Umbilical cord (tissue), 1 donor: ENCODE measurements at regions not wholly inside any gene's neighbourhood (a gene's known extent, or its start where the extent isn't known, plus 50 kb on each side); places are given as distances from the start of the nearest gene placed in this dataset.
A peak's percentile ranks its signal among the peaks of the same experiment; 100 is the strongest.
"Not testable (repeated sequence)": the region's sequence is repeated elsewhere in the genome, so short reads cannot be mapped to it uniquely, and the experiment has no call there.

Experiments
- DNase-seq: peaks from one replicate; pipeline ENCODE4 v3.0.0-alpha.2; 2015; ENCODE audit warnings: low spot score

GRCh38 chr6:25122001-25122400, 157.2 kb upstream of the CARMIL1 start:
- DNase-seq, result peak; percentile 49

DNA sequence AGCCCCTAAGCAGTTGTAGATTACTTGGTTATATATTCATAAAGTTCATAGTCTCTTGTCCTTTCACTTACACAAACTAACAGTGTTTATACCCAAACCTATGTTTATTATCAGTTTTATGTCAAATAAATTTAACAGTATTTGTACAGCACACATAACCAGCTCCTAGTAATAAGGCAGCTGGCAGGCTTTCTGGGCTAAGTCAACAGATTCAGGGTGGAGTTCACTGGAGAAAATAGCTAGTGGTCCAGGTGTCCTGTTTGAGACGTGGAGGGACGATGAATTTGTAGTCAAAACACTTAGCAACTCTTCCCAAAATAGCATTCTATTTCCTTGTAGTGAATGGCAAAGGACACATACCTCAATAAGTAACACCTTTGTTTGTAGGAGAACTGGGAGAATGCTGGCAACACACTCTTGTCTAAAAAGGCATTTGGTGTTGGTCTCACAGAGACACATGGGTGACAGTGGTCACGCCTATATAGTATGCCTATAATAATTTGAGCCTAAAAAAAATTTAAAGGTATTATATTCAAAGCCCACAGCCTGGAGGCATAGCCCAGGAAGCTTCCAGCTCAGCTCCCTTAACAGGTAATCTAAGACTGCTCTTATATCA, 156.4 kb upstream of the CARMIL1 start:
- no peak for DNase-seq

DNA sequence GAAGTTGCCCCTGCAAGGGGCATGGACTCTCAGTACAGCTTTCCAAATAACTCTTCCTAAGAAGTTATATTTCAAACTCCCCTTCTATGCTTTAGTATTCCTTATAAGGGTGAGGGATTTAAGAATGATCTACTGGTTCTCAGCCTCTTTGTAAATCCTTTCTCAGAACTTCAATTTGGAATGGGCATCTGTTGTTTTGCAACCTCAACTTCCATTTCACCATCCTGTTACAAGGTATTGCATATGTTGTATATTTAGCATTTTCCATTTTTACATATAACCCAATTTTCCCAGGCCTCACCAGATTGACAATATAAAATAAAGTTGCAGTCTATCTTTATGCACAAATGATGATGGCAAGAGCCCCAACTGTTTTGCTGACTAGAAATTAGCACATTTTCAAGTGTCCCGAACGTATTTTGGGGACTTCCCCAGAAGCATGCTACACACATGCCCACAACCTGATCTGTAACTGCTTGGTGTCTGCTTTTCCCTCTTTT, 154.9 kb upstream of the CARMIL1 start:
- no peak for DNase-seq

- DNase-seq, result no peak
Observed at GRCh38 chr6:25125736-25126135, 153.4 kb upstream of the CARMIL1 start.

DNA sequence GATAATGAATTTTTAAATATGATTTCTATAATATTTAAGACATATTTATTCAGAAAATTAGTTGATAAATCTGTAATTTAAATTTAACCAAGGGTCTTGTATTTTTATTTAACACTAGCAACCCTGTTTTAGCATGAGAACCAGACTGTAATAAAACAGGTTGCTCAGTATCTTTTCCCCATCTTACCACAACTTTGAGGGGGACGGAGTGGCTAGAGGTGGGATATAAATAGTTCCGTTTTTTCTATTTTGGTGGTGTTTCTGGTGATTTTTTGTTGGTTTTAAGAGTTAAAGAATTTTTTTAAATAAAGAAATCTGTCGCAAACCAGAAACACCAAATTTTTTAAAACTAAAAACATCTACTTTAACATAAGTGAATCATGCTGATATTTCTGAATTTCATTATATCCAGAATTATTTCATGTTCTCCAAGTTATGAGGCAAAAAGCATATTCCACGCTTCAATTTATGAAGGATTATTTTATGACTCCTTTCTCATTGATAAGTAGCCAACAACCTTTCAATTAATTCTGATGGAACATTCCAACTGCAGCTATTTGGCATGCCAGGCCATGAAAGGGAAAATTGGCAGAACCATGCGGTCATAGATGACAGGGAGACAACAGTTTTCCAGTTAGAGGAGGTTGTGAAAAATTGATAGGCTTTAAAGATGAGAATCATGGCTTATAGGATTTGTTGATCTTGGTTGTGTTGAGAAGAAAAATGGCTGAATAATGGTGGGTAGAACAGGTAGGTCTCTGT, 151.9 kb upstream of the CARMIL1 start:
- DNase-seq, result no peak

DNA sequence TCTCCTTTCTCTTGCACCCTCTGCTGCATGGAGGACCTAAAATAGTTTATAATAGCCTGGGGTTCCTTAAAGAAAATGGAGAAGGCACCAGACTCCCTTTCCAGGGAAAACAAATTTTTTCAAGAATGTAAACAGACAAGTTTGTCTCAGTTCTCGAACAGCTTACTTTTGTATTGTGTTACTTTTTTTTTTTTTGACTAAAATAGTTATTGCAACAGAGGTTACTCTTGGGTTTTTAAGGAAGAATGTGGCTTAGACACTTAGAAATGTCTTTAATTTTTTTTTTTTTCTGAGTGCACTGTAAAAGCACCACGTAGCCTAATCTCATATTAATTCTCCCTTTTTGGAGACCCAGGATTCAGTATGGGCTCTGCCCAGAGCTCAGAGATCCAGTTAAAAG, 148.7 kb upstream of the CARMIL1 start:
- no peak for DNase-seq

- DNase-seq, result no peak
Observed at GRCh38 chr6:25132934-25133333, 146.2 kb upstream of the CARMIL1 start.

GRCh38 chr6:25133568-25133967, 145.6 kb upstream of the CARMIL1 start:
- DNase-seq, result no peak

- no peak for DNase-seq
Observed at GRCh38 chr6:25136854-25137253, 142.3 kb upstream of the CARMIL1 start.

DNA sequence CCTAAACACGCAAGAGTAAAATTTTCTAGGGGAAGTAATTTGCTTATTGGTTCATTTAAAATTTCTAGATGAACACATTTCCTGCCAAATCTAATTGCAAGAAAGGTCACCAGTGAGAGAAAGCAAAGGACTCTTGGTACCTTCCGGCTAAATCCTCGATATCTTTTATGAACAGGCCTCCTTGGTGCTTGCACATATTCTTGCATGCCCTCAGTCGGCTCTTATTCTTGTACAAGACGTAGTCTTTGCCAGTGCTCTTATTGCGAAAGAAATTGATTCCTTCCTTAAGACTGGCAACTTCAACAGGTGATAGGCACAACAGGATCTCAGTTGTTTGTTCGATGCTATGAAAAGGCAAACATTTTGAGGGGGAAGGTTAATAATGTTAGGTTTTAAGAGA, 141.7 kb upstream of the CARMIL1 start:
- DNase-seq, result no peak

DNA sequence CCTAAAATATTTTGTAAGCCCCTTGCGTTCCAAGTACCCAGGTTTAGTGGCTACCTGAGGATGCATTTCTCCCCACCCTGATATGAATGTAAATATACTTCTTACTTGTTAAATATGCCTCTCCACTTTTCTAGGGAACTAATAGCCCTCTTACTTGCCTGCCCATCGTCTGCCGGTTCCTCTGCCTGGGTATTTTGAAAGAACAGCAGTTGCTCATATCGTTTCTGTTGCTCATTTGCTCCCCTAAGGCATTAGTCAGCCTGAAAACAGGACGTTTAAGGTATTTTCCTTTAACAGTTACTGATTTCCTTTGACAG, 141.3 kb upstream of the CARMIL1 start:
- no peak for DNase-seq

DNA sequence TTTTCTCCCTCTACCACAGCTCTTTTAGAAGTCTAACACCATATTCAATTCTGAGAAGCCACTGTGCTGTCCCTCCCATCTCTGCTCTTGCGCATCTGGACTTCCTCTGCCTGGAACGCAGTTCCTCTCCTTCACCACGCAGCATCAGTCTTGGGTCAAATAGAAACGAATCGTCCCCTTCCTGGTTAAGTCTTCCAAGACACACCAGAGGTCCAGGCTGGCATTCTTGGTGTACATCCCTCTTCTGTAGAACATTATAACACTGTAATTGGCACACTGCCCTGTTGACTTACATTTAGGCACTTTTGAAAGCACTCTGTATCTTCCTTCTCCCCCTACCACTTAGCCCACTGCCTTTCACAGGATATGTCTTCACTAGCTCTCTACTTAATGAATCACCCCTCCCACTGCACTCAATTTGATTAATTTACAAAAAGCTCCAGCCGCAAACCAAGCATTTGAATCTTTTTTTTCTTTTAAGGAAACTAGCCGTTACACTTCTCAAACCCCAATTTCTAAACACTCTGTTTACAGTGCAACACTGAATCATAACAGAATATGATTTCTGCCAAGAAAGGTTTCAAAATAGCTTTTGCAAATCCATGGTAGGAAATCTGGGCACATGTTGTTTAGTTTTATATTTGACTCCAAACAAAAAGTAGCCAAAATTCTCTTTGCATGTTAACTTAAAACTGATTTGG, 140.8 kb upstream of the CARMIL1 start:
- peak; percentile 76 for DNase-seq

DNA sequence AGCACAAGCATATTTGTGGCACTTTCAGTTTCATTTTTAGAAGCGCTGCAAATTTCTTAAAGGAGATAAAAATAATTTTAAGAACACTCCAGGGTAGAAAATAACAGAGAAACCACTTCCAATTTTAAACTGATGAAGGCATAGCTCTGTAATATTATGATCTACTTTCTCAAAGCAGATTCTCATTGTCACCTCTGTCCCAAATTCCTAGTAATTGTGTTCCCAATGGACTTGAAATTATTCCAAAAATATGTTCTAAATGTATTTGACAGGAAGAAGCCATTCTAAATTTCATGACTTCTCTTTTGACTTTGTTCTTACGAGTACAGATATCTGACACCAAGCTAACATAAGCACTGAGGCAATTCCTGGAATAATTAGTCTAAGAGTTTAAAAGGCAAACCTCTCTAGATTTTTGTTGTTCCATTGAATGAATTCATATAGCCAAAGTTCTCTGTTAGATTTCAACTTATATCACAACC, 140.2 kb upstream of the CARMIL1 start:
- DNase-seq, result no peak

DNA sequence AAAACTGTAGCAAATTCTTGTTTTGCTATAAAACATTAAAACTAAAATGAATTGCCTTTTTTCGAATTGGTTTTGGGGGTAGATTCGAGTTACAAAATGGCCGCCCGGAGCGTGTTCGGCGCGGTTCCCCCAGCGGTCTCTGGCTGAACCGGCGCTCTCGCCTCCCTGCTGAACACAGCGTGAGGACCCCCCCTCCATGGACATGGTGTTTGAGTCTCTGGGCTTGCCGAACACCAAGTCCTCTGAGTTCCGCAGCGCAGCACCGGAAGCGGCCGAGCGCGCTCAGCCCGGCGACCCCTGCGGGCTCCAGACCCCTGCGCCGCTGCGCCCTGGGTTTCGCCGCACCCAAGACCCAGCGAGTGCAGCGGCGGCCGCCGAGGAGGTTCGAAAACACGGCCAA, 139.6 kb upstream of the CARMIL1 start:
- not testable (repeated sequence) for DNase-seq

- DNase-seq, result no peak
Observed at GRCh38 chr6:25142506-25142905, 136.7 kb upstream of the CARMIL1 start.

DNA sequence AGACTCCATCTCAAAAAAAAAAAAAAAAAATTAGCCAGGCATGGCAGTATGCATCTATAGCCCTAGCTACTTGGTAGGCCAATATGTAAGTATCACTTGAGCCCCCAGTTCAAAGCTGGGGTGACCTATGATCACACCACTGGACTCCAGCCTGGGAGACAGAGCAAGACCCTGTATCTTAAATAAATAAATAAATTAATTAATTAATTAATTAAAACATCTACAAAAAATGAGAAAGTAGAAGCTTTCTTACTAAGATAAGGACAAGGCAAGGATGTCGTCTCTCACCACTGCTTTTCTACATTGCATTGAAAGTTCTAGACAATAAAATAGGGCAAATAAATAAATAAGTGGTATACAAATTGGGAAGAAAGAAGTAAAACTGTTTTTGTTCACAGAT, 134.3 kb upstream of the CARMIL1 start:
- no peak for DNase-seq

DNA sequence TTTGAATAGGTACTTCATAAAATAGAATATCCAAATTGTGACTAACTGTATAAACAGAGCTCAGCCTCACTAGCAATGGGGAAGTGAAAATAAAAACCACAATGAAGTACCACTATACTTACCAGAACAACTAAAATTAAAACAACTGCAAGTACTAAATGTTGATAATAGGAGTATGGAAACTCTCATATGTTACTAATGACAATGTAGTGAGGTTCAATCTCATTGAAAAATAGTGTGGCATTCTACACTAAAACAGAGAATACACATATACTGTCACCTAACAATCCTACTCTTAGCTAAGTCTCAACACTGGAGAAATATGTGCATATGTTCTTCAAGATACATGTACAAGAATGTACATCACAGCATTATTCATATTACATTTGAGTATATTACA, 132.0 kb upstream of the CARMIL1 start:
- DNase-seq, result no peak

DNA sequence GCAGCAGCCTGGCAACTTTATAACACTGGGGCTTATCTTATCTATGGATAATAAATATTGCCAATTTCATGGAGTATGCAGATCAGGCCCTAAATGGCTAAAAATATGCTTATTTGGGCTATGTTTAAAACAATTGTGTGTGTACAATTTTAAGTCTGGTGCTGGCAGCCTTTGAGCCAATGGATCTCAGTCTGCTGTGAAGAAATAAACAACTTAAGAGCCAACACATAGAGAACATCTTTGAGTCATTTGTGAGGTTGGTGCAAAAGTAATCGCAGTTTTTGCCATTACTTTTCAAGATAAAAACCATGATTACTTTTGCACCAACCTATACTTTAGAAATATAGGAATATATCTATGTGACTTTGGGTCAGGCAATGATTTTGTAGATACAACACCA, 129.1 kb upstream of the CARMIL1 start:
- no peak for DNase-seq

DNA sequence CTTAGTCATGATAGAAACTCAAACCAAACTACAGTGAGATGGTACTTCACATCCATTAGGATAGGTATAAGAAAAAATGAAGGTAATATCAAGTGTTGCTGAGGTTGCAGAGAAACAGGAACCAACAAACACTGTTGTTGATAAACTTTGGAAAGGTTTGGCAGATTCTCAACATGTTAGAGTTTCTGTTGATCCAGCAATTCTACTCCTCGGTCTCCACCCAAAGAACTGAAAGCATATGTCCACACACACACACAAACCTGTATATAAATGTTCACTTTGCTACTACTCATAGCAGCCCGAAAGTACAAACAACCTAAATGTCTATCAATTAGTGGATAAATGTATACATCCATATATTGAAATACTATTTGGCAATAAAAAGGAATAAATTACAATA, 128.3 kb upstream of the CARMIL1 start:
- DNase-seq, result no peak

DNA sequence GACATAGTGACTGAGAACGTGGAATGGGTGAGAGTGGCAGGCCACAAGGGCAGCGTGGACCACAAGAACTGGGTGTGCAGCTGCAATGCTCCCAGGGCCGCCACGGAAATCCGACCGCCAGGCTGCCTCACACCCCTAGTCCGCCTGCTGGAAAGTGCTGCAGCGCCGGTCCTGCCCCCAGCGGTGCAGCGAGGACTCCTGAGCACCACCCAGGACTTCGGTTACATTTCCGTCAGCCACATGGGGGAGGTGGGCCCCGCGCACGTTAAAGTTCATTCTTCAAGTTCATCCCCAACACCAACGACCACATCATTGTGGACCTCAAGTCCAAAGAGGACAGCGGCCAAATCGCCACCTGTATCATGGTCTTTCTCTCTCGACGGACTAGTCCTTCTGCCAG, 126.1 kb upstream of the CARMIL1 start:
- DNase-seq, result no peak

- DNase-seq, result no peak
Observed at GRCh38 chr6:25154034-25154596, 125.1 kb upstream of the CARMIL1 start.

- DNase-seq, result no peak
Observed at GRCh38 chr6:25155211-25155610, 124.0 kb upstream of the CARMIL1 start.
